GM19025 (cell line): ENCODE measurements at regions not wholly inside any gene's neighbourhood (a gene's known extent, or its start where the extent isn't known, plus 50 kb on each side); places are given as distances from the start of the nearest gene placed in this dataset.
"Not testable (repeated sequence)": the region's sequence is repeated elsewhere in the genome, so short reads cannot be mapped to it uniquely, and the experiment has no call there.

Source experiments
- ATAC-seq: cut with Tn5 transposase; IDR thresholded peaks from one replicate; pipeline ENCODE4 v1.9.1; 2021; ENCODE audit warnings: mild to moderate bottlenecking, low read depth, moderate library complexity; ENCODE audit not compliant: unreplicated experiment

DNA sequence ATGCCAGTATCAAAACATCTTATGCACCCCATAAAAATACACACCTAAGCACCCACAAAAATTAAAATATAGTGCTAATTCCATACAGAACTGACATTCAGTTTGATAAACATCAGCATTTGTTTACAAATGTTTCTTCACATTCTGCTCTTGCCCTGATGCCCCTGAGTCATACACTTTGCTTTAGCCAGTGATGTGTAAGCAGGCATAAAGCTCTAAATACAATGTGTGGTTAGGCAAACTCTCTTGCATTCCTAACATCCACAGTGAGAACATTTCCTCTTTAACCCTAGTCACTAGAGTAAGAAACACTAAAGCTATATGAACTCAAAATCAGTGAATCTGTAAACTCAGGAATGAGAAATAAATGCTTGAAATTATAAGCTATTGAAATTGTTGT lies 1060.7 kb downstream of the FAM181B start:
- no peak for ATAC-seq

DNA sequence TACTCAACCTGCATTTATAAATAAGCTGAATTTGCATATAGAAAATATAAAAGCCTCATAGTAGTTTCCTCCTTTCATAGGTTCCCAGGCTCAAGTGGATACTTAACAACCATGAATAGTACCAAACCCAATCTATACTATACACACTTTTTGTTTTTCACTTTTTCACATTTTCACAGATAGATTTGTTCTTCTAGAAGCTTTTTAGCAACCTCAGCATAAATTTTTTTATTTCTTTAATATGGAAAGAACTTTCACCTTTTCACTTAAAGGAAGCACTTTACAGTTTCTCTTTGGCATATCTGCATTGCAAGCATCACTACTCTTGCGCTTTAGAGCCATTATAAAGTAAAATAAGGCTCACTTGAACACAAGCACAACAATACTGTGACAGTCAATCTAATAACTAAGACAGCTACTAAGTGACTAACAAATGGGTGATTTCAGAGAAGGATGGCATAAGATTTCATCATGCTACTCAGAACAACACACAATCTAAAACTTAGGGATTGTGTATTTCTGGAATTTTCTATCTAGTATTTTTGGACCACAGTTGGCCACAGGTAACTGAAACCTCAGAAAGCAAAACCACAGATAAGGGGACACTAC lies 1063.6 kb downstream of the FAM181B start:
- no peak for ATAC-seq

DNA sequence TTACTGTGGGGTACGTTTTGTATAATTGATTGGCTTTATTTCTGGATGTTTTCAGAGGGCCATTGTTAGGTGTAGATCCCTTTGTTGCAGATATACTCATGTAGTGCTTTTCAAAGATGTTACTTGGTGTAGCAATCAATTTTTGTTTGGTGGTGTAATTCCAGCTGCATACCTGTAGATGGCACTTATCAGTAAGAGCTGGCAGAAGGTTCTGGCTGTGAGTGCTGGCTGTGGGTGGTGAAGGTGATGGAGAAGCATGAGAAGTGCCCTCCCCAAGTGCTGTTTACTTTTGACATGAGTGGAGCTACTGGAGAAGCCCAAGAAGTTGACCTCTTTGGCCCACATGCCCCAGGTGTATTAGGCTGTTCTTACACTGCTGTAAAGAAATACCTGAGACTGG lies 1074.9 kb downstream of the FAM181B start:
- no peak for ATAC-seq

DNA sequence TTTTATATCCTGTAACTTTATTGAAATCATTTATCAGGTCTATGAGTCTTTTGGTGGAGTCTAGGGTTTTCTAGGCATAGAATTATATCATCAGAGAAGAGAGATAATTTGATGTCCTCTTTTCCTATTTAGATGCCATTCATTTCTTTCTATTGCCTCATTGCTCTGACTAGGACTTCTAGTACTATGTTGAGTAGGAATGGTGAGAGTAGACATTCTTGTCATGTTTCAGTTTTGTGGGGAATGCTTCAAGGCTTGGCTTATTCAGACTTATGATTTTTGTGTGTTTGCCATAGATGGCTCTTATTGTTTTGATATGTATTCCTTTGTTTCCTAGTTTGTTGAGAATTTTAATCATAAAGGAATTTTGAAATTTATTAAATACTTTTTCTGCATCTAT lies 1078.3 kb downstream of the FAM181B start:
- no peak for ATAC-seq

DNA sequence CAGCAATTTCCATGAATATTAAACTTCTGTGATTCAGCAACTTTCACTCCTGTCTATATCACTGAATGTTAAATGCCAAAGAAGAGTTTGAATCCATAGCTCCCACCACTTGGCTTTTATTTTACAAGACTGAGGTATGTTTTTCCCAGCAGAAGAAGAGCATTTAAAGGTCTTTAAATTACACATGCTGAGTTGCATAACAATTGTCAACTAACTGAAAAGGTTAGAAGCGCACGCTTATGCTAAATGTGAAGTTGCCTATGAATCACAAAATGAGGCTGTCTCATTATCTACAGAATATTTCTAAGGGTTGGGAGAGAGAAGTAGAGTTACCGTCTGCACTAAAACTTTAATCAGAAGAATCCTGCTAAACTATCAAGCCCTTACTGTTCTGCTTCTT lies 1086.3 kb downstream of the FAM181B start:
- no peak for ATAC-seq

DNA sequence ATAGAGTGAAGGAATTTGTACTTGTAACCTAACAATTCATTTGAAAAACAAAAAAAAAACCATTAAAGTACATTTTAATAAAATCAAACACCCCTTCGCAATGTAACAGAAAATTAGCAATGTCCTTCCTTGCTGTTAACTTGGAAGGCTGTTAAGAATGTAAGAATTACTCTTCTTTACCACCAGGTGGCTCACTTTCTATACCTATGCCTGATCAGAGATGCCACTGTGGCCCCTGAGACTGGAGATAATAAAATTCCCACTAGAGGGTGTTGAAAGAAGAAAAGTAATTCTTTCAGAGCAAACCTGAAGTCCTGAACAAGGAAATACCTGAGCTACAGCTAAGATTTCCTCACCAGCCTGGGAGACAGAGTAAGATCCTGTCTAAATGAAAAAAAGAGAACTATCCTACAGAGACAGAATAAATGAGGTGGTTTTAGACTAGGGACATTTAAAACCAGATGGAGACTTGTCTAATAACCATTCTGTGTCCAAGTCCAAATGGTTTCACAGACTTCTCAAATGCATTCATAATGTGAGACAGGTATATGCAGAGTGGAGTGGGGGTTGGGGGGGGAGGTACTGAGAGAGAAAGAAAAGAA lies 1089.3 kb downstream of the FAM181B start:
- peak; percentile 84 for ATAC-seq

DNA sequence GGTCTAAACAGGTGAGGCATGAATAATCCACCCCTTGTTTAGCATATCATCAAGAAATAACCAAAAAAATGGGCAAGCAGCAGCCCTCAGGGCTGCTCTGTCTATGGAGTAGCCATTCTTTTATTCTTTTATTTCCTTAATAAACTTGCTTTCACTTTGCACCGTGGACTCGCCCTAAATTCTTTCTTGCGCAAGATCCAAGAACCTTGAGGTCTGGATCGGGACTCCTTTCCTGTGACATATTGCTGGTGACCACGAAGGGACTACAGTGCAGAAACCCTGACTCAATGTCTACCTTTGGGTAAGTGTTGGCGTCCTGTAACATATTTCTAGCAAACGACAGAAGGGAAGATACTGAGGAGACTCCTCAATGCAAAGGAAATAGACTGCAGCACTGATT lies 1099.2 kb downstream of the FAM181B start:
- ATAC-seq, result no peak

DNA sequence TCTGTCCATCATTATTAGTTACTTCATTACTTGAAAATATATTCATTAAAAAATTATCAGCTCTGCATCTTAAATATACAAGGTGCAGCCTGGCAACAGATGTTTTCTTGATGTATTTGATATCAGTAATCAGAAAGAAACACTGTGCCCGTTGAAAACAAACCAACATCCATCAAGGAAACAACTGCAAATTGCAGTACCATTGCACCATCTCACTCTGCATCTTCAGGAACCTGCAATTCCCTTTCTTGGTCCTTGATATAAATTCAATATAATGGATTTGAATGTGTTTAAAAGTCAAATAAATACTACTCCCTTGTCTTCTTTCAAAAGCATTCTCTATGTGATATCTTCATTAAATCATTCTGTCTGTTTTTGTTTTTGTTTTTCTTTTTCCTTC lies 1131.2 kb downstream of the FAM181B start:
- ATAC-seq, result no peak

DNA sequence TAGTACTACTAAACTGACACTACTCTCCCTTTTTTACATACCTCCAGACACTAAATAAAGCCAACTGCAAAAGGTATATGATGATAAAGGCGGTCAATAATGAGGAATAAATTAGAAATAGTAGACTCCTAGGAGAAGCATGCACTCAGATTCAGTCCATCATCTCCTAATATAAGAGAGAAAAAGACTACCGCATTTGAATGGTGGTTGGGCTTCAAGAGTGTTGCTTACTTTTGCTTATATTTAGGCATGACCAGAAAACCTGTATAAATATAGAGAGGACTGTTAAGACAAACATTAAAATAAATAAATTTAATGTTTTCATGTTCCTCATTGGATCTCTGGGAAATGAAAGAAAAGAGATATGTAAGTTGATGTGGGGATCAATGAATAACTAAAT lies 1137.0 kb downstream of the FAM181B start:
- no peak for ATAC-seq

DNA sequence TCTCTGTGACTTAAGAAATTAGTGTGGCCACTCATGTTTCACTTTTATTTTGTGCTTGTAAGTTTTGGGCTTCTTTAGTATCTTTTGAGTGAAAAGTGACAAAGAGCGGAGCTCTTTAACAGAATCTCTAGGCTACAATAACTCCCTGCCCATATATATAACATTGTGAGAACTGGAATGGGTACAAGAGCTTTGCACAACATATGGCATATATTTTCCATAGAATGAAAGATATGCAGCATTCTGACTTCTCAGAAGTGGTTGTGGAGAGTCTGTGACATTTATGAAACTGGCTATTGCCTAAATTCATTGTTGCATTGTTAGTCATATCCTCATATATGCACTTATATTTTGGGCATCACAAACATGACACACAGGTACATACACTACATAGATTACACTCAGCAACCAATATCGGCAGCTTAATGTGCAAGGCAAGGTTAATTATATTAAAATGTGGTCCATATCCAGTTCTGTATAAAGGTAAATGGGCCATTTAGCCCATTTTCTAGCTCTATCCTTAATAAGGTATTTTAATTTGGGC lies 1148.2 kb downstream of the FAM181B start:
- no peak for ATAC-seq

DNA sequence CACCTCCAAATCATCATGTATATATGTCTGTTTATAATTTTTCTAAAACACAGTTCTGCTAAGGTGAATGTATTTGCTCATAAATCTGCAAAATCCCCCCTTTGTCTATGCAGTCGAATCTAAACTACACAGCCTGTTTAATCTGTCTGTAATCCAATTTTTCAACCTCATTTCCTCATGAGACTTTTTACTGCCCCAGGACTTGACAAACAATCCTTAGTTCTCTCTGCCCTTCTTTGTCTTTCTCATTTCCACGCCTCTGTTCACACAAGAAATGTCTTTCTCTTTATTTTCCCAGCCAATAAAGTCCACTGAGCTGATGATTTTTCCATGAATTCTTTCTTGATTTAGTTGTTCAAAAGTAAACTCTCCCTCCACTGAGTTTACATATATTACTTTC lies 1154.3 kb downstream of the FAM181B start:
- ATAC-seq, result no peak

DNA sequence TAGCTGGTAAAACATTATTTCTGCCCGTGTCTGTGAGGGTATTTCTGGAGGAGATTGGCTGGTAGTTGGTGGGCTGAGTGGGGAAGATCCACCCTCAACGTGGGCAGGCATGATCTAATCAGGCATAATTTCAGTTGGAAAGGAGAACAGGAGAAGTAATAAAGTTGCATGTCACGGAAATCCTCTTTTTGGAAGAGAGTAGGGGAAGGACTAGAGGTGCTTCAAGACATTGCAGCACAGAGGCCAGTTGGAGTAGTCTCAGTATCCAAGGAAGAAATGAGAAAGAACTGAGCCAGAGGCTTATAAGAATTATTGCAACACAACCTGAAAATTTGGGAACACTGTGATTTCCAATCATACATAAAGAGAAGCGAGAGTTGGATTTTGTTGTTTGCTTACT lies 1155.1 kb downstream of the FAM181B start:
- ATAC-seq, result no peak

DNA sequence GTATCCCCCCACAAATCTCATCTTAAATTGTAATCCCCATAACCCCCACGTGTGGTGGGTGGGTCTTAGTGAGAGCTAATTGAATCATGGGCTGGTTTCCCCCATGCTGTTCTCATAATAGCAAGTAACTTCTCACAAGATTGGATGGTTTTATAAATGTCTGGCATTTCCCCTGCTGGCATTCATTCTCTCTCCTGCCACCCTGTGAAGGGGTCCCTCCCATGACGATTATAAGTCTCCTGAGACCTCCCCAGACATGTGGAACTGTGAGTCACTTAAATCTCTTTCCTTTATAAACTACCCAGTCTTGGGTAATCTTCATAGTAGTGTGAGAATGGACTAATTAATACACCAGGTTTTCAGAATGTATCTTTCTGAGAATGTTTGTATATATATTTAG lies 1159.4 kb downstream of the FAM181B start:
- no peak for ATAC-seq

DNA sequence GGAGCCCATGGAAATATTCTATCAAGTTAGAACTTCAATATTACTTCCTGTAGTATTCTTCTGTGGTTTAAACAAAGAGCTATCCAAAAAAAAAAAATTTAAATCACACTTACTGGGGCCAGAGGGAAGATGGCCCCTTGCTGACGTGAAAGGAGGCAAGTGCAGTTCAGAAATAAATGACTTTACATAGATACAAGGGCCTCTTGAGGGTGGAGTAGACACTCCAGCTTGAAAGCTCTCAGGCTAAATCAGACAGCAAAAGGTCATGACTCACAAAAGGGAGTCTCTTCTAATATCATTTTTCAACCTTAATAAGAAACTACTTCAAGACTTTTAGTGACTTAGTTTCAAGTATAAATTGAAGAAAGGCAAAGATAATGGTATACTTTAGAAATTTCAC lies 1160.3 kb downstream of the FAM181B start:
- ATAC-seq, result no peak

DNA sequence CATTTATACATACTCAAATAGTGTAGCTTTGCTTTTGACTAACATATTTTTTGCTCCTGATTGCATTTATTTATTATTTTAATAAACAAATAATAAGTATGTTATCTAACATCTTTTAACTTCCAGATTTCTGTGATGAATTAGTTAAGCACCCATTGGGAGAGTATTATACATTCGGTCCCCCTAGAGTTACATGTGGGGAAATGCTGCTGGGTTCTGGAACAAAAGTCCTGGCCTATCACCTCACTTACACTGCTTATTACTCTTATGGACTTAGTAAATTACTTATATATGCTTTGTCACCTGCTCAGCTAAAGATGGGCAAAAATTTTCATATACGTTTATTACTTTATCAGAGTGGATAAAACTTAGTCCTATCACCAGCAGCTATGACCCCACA lies 1163.0 kb downstream of the FAM181B start:
- no peak for ATAC-seq

DNA sequence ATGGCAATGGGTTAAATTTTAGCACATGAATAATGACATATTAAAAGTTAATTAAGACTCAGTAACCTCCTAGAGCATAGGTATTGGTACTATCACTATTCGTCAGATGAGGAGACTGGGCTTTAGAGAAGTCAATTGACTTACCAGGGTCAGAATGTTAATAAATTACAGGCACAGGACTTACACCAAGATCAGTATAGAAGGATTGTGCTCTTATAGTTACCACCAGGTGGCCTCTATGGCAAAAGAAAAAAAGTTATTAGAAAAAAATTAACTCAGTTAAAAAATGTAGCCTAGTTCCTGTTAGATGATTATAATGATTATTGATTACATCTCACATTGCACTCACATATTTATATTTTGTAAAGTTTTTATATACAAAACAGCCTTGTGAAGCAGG lies 1163.7 kb downstream of the FAM181B start:
- ATAC-seq, result no peak

DNA sequence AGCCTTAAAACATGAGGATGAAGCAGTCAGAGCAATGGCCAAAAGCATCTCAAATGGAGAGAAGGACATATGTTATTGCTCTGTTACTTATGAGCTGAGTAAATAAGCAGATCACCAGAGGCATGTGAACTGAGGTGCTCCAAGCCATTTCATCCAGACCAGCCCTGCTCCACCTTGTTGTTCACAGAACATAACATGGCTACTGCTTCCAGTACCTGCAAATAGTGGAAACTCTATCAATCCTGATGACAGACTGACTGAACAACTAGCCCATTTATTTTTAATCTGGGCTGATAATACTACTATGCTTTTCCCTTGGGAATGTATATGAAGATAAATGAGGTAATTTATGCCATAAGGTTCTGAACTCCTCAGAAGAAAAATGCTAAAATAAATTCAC lies 1164.7 kb downstream of the FAM181B start:
- no peak for ATAC-seq

DNA sequence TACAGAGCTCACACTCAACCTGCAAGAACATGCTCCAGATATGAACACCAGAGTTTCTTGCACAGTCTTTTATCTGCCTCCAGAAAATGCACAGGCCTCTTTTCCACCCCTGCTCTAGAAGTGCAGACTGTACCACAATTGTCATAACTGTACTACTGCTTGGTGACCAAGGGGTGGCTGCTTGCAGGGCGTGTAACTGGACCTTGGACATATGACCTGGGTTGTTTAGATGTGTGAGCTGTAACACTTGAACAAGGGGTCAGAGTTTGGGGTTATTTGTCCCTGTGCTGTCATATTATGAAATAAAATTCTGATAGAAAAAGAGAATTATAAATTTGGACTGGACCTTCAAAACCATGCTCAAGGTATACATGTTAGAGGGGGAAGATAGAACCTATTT lies 1185.5 kb downstream of the FAM181B start:
- ATAC-seq, result no peak

DNA sequence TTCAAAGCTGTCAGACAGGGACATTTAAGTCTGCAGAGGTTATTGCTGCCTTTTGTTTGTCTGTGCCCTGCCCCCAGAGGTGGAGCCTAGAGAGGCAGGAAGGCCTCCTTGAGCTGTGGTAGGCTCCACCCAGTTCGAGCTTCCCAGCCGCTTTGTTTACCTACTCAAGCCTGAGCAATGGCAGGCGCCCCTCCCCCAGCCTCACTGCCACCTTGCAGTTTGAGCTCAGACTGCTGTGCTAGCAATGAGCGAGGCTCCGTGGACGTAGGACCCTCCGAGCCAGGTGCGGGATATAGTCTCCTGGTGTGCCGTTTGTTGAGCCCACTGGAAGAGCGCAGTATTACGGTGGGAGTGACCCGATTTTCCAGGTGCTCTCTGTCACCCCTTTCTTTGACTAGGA lies 1193.9 kb downstream of the FAM181B start:
- ATAC-seq, result not testable (repeated sequence)

DNA sequence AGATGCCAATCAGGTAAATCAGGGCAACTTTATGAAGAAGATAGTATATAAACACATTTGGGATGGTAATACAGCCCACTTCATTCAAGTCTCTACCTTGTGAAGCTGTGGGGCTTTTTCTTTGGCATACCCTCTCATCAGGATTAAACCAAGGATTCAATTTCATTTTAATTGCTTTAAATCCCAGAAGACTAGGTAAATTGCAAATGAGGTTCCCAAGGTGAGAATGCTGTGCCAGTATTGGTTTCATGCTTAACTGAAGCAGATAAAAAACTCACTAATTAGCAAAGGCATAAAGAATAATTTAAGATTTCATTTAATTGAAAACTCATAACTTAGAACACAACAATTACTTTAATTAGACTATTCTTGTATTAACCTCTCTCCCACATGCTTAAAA lies 1218.1 kb downstream of the FAM181B start:
- ATAC-seq, result no peak

DNA sequence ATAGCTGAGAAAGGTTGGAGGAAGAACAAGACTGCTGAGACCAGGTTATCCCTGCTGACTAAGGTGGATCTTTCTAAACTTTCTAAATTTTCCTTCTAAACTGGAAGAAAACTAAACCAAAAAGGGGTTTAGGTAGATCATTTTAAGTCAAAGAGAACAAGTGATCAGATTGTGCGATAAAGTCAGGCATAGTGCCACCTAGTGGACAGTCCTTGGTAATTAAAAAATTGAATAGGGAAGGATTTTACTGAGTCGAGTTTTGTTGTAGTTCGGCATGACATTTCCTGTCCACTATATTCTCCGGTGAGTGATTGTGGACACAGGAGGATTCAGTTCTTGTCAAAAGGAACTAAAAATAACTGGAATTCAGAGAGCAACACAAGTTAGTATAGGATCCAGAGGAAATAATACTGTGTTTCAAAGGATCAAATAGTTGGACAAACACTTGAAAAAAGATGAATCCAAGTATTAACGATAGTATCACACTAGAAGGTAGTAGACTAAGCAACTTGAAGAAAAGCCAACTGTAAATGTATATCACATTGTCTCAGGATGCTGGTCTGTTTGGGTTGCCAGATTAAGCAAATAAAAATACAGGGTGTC lies 1236.4 kb downstream of the FAM181B start:
- ATAC-seq, result peak; percentile 51

DNA sequence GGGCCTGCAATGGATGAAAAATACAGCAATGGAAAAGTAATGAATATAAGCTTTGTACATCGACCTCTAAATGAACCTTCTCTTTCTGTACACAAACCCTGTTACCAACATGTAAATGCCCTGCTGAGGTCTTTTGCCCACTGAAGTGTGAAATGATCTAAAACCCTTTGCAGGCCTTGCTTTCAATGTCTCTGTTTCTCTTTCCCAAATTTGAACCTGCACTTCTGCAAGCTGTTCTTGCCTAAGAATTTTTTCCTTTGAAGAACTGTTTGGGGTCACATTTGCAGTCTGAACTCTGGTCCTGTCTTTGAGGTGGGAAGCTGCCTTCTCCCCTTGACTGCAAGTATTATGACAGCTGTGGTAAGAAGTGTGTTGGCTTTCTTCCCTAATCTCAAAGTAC lies 1237.1 kb downstream of the FAM181B start:
- no peak for ATAC-seq
